ENCODE measurements at regions not wholly inside any gene's neighbourhood (a gene's known extent, or its start where the extent isn't known, plus 50 kb on each side); places are given as distances from the start of the nearest gene placed in this dataset.

DNA sequence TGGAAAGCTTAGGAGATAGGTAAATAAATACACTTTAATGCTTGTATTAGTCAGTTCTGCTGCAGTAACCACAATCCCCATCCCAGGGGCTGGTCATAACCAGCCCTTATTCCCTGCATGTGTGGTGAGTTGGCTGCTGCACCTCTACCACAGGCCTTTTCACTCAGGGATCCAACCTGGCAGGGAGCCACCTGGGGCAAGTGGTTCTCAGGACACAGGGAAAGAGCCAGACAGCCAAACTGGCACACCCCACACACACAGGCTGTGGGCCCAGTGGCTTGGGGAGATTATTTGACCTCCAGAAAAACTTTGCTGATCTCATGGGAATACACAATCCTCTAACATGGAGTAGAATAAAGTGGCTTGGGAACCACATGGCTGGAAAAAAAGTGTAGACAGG is 400.0 kb upstream of the RNF32 start:
- DNase-seq, result no peak
- no peak overlapping the region for H3K4me3 ChIP-seq (ENCODE audit: low read depth, low read length)
- intact Hi-C loops (cut with micrococcal nuclease; ENCODE audit: unreplicated experiment), result no loop called here
- no peaks in the 10 kb centered on the region for H3K4me1 Mint-ChIP-seq (ENCODE audit: low read depth, unreplicated experiment)
- no peaks in the 10 kb centered on the region for H3K27me3 ChIP-seq (replicated peaks; ENCODE audit: control insufficient read depth, insufficient read depth, low read length)
- no peaks in the 10 kb centered on the region for H3K9me3 ChIP-seq
- BruUV-seq (replicated peaks), result no TSS peak
- peaks cover 16% of the 10 kb centered on the region for H3K9me3 Mint-ChIP-seq (ENCODE audit: unreplicated experiment)
- H3K36me3 Mint-ChIP-seq (ENCODE audit: insufficient read depth, unreplicated experiment), result no peaks in the 10 kb centered on the region
- CTCF ChIA-PET, result no interaction called here
- TF ChIP-seq, protein P1, sequence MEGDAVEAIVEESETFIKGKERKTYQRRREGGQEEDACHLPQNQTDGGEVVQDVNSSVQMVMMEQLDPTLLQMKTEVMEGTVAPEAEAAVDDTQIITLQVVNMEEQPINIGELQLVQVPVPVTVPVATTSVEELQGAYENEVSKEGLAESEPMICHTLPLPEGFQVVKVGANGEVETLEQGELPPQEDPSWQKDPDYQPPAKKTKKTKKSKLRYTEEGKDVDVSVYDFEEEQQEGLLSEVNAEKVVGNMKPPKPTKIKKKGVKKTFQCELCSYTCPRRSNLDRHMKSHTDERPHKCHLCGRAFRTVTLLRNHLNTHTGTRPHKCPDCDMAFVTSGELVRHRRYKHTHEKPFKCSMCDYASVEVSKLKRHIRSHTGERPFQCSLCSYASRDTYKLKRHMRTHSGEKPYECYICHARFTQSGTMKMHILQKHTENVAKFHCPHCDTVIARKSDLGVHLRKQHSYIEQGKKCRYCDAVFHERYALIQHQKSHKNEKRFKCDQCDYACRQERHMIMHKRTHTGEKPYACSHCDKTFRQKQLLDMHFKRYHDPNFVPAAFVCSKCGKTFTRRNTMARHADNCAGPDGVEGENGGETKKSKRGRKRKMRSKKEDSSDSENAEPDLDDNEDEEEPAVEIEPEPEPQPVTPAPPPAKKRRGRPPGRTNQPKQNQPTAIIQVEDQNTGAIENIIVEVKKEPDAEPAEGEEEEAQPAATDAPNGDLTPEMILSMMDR (IDR thresholded peaks at IDR 0.05; ENCODE audit: insufficient read depth in 1 of 2, low read depth in 1 of 2, low read length in 1 of 2, severe bottlenecking in 1 of 2, unreplicated experiment in 1 of 2), result no peak
- H3K27ac Mint-ChIP-seq (ENCODE audit: unreplicated experiment), result no peak overlapping the region
- H3K36me3 ChIP-seq (ENCODE audit: control insufficient read depth, insufficient read depth, low read length), result no peaks in the 10 kb centered on the region
- POLR2A ChIA-PET, result no interaction called here
- peaks cover 22% of the 10 kb centered on the region for H3K27me3 Mint-ChIP-seq (ENCODE audit: insufficient read depth, unreplicated experiment)
- no peak overlapping the region for H3K4me3 Mint-ChIP-seq (ENCODE audit: unreplicated experiment)
- no peaks in the 10 kb centered on the region for H3K4me1 ChIP-seq

DNA sequence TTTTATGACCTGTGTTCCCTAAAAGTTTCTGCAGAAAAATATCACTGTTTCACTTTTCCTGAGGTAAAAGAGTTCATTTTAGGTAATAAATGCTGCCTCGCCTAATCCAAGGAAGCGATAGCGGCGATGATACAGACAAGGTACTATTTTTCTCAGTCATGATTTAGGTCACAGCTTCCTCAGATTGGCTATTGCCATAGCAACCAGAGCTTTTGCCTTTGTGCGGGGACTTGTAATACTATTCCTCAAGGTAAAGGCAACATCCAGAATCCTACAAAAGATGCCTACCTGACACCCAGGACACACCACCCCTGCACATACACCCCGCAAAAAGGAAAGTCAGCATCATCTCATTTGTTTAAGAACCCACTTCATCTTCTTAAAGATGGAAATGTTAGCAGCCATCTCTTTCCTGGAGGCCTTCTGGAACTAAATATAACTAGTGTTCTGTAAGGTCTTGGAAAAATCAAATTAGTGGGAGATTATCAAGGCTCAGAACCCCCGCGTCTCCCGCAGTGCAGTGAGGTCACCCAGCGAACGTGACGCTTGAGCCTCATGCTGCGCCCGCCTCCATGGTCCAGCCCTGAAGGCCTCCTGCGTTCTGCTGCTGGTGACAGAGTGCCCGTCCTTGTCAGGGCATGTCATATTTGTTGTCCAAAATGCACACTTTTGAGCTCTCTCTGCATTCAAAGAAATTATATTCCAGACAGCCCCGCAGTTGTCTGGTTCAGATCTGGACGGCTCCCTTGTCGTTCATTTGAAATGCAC is 402.0 kb upstream of the RNF32 start:
- Histone ChIP-seq H3K36me3 (ENCODE audit: control insufficient read depth, insufficient read depth, low read length) (no peaks in the 10 kb centered on the region), H3K9me3 (no peaks in the 10 kb centered on the region), H3K27me3 (replicated peaks; ENCODE audit: control insufficient read depth, insufficient read depth, low read length) (no peaks in the 10 kb centered on the region), H3K4me3 (ENCODE audit: low read depth, low read length) (no peak overlapping the region), H3K4me1 (no peaks in the 10 kb centered on the region)
- ChIA-PET POLR2A (no interaction called here), CTCF (no interaction called here)
- intact Hi-C loops (cut with micrococcal nuclease; ENCODE audit: unreplicated experiment), result no loop called here
- TF ChIP-seq, protein P1 (IDR thresholded peaks at IDR 0.05; ENCODE audit: insufficient read depth in 1 of 2, low read depth in 1 of 2, low read length in 1 of 2, severe bottlenecking in 1 of 2, unreplicated experiment in 1 of 2), result no peak
- Mint-ChIP-seq H3K27me3 (ENCODE audit: insufficient read depth, unreplicated experiment) (peaks cover 14% of the 10 kb centered on the region), H3K27ac (ENCODE audit: unreplicated experiment) (no peak overlapping the region), H3K36me3 (ENCODE audit: insufficient read depth, unreplicated experiment) (no peaks in the 10 kb centered on the region), H3K4me3 (ENCODE audit: unreplicated experiment) (no peak overlapping the region), H3K9me3 (ENCODE audit: unreplicated experiment) (peaks cover 13% of the 10 kb centered on the region), H3K4me1 (ENCODE audit: low read depth, unreplicated experiment) (no peaks in the 10 kb centered on the region)
- DNase-seq, result no peak
- no TSS peak for BruUV-seq (replicated peaks)

DNA sequence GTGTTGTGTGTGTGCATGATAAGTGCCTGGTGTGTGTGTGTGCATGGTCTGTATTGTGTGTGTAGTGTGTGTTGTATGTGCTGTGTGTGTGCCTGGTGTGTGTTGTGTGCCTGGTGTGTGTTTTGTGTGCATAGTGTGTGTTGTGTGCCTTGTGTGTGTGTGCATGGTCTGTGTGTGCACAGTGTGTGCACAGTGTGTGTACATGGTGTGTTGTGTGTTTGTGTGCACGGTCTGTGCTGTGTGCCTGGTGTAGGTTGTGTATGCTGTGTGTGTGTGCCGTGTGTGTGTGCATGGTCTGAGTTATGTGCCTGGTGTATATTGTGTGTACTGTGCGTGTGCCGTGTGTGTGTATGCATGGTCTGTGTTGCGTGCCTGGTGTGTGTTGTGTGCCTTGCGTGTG is 403.0 kb upstream of the RNF32 start:
- no peak for DNase-seq
- CTCF ChIA-PET, result no interaction called here
- H3K4me3 Mint-ChIP-seq (ENCODE audit: unreplicated experiment), result no peak overlapping the region
- H3K36me3 ChIP-seq (ENCODE audit: control insufficient read depth, insufficient read depth, low read length), result no peaks in the 10 kb centered on the region
- no peaks in the 10 kb centered on the region for H3K36me3 Mint-ChIP-seq (ENCODE audit: insufficient read depth, unreplicated experiment)
- intact Hi-C loops (cut with micrococcal nuclease; ENCODE audit: unreplicated experiment), result no loop called here
- POLR2A ChIA-PET, result no interaction called here
- H3K4me3 ChIP-seq (ENCODE audit: low read depth, low read length), result no peak overlapping the region
- no peaks in the 10 kb centered on the region for H3K4me1 Mint-ChIP-seq (ENCODE audit: low read depth, unreplicated experiment)
- BruUV-seq (replicated peaks), result no TSS peak
- H3K9me3 ChIP-seq, result no peaks in the 10 kb centered on the region
- peaks cover 8% of the 10 kb centered on the region for H3K27me3 Mint-ChIP-seq (ENCODE audit: insufficient read depth, unreplicated experiment)
- H3K9me3 Mint-ChIP-seq (ENCODE audit: unreplicated experiment), result peaks cover 3% of the 10 kb centered on the region
- no peaks in the 10 kb centered on the region for H3K27me3 ChIP-seq (replicated peaks; ENCODE audit: control insufficient read depth, insufficient read depth, low read length)
- no peak overlapping the region for H3K27ac Mint-ChIP-seq (ENCODE audit: unreplicated experiment)
- no peaks in the 10 kb centered on the region for H3K4me1 ChIP-seq
- TF ChIP-seq, protein P1 (IDR thresholded peaks at IDR 0.05; ENCODE audit: insufficient read depth in 1 of 2, low read depth in 1 of 2, low read length in 1 of 2, severe bottlenecking in 1 of 2, unreplicated experiment in 1 of 2), result no peak
